ELF-1 (cell line): ENCODE measurements at regions not wholly inside any gene's neighbourhood (a gene's known extent, or its start where the extent isn't known, plus 50 kb on each side); places are given as distances from the start of the nearest gene placed in this dataset.
"Not testable (repeated sequence)": the region's sequence is repeated elsewhere in the genome, so short reads cannot be mapped to it uniquely, and the experiment has no call there.

Source experiments
- DNase-seq: peaks from one replicate; pipeline ENCODE4 v3.0.0-alpha.2; 2016; ENCODE audit warnings: low read depth, low spot score

- DNase-seq: no peak
Measured at GRCh38 chr12:76664731-76665130, 99.2 kb upstream of the ZDHHC17 start.

DNA sequence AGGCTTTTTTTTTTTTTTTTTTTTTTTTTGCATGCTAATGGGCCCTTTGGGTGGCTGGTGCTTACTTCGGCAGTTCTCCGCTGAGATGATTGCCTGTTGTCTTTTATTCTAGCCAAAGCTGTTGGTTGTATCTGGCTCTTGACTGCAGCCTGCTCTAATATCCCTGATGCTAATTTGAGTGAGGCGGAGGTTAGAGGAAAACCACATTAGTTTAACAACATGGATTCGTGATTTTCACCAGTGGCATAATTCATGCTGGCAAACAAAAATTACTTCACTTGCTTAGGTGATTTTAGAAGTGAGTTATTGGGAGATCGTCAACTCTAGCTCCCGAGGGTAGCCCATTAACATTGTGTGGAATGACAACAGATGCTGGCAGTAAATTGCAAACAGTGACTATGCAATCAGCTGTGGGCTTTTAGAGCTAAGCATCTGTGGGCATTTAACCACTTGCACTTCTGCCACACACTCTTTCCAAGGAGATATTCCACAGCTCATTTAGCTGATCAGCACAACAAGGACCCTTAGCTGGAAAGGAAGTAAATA, 97.6 kb upstream of the ZDHHC17 start:
- DNase-seq: no peak

DNA sequence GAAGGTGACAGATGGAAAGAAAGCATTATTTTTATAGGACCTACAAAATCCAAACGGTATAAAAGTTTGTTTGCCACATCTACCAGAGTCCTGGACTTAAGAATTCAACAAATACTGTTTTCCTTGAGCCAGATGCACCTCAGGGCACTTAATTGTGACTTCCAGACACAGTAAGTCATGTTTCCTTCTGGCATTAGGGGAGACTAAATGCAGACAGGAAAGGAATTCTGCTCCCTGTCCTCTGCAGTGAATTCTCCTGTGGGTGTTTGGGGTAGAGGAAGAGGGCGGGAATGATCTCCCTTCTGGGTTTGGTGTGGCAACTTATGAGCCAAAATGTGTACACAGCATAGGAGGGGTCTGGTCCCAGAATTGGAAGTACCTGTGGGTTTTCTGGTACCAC, 93.9 kb upstream of the ZDHHC17 start:
- DNase-seq: no peak

DNA sequence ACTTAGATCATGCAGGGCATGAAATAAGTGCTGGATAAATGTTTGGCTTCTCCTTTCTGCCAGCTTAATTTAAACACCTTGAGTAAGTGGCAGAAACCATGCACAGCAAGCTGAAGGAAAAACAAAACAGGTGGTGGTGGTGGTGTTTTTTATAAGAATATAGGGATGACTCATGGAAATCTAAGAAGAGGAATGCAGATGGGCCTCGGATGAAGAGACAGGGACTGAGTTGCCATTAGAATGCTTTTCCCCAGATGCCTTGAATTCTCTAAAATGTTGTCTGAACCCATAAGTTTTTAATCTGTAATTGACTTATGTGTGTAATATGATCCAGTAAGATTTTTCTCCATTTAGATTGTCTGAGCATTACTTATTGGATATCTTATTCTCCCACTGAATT, 93.1 kb upstream of the ZDHHC17 start:
- no peak for DNase-seq

DNA sequence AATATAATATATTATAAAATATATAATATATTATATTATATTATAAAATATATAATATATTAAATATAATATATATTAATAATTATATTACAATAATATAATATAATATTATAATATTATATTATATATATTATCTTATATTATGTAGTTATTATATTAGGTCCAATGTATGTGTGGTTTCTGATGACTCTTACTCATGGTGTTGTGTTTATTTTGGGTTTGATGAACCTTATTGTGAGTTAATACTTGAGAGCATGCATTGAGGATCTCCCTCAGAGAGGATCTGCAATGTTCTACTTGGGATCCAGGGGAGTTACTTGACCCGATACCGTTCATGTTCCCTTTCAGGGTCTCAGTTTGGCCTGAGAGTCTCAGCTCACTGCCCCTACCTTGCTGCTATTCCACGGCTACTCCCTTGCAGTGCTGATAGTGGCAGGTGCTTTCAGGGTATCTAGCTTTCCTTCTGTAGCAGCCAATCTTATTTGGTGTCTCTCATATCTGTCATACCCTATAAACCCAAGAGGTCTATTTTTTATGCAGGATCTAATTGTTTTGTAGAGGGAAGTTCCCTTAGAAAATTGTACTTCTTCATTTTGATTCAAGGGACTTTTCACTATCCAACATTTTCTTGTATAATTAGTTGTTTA, 89.1 kb upstream of the ZDHHC17 start:
- peak; percentile 7 for DNase-seq

DNA sequence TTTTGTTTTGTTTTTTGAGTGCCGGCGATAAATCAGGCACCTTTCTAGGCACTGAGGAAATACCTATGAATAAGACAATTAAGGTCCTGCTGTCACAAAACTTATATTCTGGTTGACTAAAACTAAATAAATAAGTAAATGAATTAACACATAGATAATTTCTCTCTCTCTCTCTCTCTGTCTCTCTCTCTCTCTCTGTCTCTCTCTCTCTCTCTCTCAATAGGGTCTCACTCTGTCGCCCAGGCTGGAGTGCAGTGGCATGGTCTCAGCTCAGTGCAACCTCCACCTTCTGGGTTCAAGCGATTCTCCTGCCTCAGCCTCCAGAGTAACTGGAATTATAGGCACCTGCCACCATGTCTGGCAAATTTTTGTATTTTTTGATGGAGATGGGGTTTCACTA, 87.7 kb upstream of the ZDHHC17 start:
- not testable (repeated sequence) for DNase-seq

DNA sequence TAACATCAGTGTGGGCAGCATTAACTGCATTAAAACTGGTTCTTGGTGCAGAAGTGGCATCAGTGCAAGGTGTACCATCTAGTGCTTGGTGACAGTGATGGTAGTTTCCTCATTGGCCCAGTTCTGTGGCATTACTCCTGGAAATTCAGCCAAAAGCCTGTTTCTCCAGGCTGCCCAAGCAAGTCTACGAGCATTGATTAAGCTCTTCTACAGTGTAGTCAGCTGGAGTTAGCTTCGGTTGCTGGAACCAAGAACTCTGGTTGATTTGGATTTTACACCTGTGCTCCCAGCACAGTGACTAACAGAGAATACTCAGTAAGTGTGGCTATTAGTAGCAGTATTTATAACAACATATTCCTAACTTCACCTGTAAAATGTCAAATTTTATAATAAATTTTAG, 84.9 kb upstream of the ZDHHC17 start:
- DNase-seq: no peak

GRCh38 chr12:76679778-76680177, 84.1 kb upstream of the ZDHHC17 start:
- no peak for DNase-seq

GRCh38 chr12:76680940-76681339, 83.0 kb upstream of the ZDHHC17 start:
- no peak for DNase-seq

GRCh38 chr12:76685246-76685678, 78.7 kb upstream of the ZDHHC17 start:
- DNase-seq: peak; percentile 81

DNA sequence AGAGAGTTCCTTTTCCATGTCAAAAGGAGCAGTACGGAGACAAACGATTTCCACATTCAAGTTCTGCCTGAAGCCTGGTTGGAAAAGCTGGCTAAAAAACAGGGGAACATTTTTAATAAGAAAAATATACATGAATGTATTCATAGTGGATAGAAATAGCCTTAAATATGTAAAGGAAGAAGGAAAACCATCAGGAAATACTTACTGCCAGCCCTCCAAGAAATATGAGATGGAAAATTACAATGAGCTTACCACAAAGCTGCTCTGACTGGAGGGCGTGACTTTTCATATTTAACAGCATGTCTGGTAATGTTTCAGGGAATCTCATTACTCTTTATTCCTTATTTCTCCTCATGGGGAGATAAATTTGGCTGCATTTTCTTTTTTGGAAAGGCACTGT, 75.9 kb upstream of the ZDHHC17 start:
- no peak for DNase-seq

- no peak for DNase-seq
Measured at GRCh38 chr12:76688631-76689030, 75.3 kb upstream of the ZDHHC17 start.

DNA sequence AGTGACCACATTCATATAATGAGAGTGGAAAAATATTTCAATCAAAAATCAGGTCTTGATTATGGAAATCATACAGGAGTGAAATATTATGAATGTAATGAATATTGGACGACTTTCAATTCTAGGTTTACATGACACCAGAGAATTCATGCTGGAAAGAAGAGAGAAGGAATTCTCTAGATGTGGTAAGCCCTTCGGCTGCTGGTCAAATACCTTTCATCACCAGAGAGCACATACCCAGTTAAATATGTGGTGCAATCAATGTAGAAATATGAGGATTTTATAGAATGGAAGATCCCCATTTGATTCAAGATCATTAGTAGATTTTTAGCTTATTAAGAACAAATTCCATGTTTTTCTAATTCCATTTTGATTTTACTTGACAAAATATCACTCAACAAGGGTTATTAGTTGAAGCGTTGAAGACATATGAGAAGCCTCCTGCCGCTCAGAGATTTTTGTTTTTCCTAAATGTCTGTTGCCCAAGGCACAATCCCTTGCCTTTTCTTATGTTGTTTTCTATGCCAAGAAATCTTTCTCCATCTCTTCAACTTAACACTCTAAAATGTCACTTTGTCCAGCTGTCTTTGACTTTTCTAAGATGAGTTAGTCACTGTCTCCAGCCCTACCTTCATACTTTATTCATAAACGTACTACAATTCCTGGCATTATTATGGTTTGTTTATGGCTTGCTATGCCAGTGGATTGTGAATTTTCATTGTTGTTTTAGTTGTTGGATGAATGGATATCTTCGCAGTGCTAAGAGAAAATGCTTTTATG, 72.8 kb upstream of the ZDHHC17 start:
- no peak for DNase-seq

DNA sequence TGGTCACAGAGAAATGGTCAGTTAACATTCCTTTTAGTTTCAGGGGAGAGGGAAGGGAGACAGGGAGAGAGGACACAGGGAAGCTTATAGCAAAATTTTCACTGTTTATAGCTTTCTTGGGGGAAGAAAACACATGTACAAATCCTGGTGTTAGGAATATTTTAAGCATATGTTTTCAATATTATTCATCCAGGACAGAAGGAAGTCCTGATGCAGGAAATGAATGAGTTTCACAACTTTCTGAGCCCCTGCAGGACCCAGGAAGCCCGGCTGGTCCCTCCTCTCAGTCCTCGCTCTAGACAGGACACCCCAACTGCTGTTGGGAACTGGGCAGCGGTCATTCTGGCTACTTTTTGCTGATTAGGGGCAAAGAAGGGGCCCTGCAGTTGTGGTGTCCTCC, 71.1 kb upstream of the ZDHHC17 start:
- DNase-seq: no peak

GRCh38 chr12:76694369-76694768, 69.5 kb upstream of the ZDHHC17 start:
- no peak for DNase-seq

DNA sequence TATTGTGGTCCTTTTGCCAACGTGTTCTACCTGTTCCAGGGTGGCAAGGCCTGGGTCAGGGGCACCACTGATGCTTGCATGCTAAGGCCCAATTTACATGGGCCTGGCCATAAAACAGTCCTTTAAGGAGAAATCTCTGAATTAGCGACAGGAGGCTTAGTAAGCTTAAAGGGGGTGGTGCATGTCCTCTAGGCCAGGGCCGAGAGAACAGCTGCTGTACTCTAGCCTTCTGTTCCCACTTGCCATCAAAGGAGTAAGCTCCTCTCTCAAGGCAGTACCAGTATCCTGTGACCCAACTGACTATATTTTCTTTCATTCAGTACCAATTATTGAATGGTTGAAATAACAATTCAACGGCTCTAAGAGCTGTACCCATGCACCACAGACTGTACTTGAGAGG, 67.7 kb upstream of the ZDHHC17 start:
- DNase-seq: no peak

GRCh38 chr12:76697849-76698248, 66.1 kb upstream of the ZDHHC17 start:
- no peak for DNase-seq

DNA sequence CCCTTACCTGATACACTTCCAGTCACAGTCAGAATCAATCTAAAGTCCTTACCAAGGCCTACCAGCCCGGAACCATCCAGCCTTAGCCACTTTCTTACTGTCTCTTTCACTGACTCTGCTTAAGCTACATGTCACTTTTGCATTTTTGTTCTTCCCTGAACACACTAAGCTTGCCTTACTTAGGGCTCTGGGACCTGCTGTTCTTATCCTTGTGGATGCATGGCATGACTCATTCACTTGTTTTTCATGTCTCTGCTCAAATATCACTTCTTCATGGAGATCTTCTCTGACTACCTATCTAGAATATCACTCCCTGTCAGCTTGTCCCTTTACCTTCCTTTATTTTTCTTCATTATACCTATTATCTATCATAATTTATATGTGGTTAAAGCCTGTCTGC, 65.6 kb upstream of the ZDHHC17 start:
- no peak for DNase-seq

GRCh38 chr12:76698966-76699365, 64.9 kb upstream of the ZDHHC17 start:
- DNase-seq: peak; percentile 54

GRCh38 chr12:76701690-76702089, 62.2 kb upstream of the ZDHHC17 start:
- DNase-seq: no peak

GRCh38 chr12:76702946-76703345, 61.0 kb upstream of the ZDHHC17 start:
- no peak for DNase-seq

- DNase-seq: no peak
Measured at GRCh38 chr12:76704693-76705092, 59.2 kb upstream of the ZDHHC17 start.

- no peak for DNase-seq
Measured at GRCh38 chr12:76706101-76706500, 57.8 kb upstream of the ZDHHC17 start.
